ENCODE measurements at regions not wholly inside any gene's neighbourhood (a gene's known extent, or its start where the extent isn't known, plus 50 kb on each side); places are given as distances from the start of the nearest gene placed in this dataset.

DNA sequence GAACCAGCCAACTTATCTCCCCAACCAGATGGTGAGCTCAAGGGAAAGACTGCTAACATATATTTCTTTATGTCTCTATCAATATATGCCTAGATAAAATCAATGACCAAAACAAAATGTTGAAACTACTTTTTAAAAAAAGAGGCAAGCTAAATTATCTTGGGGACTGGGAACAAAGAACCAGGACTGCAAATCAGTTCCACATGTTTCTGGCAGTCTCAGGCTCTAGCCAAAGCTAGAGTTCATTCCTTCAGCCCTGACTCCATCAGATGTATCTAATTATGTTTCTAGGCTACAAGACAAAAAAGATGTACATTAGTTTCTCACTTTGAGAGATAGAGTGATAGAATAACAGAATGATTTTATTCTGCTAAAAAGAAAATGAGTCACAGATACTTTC, 1290.3 kb upstream of the SORCS1 start:
- no peak for TF ChIP-seq POLR2AphosphoS5 (IDR thresholded peaks at IDR 0.05)
- TF ChIP-seq, protein P1, sequence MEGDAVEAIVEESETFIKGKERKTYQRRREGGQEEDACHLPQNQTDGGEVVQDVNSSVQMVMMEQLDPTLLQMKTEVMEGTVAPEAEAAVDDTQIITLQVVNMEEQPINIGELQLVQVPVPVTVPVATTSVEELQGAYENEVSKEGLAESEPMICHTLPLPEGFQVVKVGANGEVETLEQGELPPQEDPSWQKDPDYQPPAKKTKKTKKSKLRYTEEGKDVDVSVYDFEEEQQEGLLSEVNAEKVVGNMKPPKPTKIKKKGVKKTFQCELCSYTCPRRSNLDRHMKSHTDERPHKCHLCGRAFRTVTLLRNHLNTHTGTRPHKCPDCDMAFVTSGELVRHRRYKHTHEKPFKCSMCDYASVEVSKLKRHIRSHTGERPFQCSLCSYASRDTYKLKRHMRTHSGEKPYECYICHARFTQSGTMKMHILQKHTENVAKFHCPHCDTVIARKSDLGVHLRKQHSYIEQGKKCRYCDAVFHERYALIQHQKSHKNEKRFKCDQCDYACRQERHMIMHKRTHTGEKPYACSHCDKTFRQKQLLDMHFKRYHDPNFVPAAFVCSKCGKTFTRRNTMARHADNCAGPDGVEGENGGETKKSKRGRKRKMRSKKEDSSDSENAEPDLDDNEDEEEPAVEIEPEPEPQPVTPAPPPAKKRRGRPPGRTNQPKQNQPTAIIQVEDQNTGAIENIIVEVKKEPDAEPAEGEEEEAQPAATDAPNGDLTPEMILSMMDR (IDR thresholded peaks at IDR 0.05), result no peak
- no peak for TF ChIP-seq POLR2A (IDR thresholded peaks at IDR 0.05; ENCODE audit: low read depth)
